Mucosa of rectum (tissue), 2 donors: ENCODE measurements at regions not wholly inside any gene's neighbourhood (a gene's known extent, or its start where the extent isn't known, plus 50 kb on each side); places are given as distances from the start of the nearest gene placed in this dataset.

Experiments used
- H3K27ac ChIP-seq, 2 donors: one replicate each; pipeline ENCODE4 v1.7.0; 2013; ENCODE audit warnings: inconsistent platforms in 2 of 2, low read depth in 2 of 2, low read length in 2 of 2
- H3K27me3 ChIP-seq, 2 donors: one replicate each; pipeline ENCODE4 v1.7.0; 2013; ENCODE audit warnings: low read length in 2 of 2; ENCODE audit not compliant: control insufficient read depth in 2 of 2, insufficient read depth in 2 of 2
- H3K36me3 ChIP-seq, 2 donors: one replicate each; pipeline ENCODE4 v1.7.0; 2013; ENCODE audit warnings: low read length in 2 of 2; ENCODE audit not compliant: control insufficient read depth in 2 of 2, insufficient read depth in 2 of 2
- H3K4me1 ChIP-seq, 2 donors: one replicate each; pipeline ENCODE4 v1.7.0; 2013; ENCODE audit warnings: low read length in 2 of 2, mild to moderate bottlenecking in 1 of 2; ENCODE audit not compliant: control insufficient read depth in 2 of 2, insufficient read depth in 2 of 2
- H3K4me3 ChIP-seq, 2 donors: one replicate each; pipeline ENCODE4 v1.7.0; 2013; ENCODE audit warnings: low read length in 2 of 2
- H3K9ac ChIP-seq, 2 donors: one replicate each; pipeline ENCODE4 v1.7.0; 2013; ENCODE audit warnings: low read length in 2 of 2, low read depth in 1 of 2, mild to moderate bottlenecking in 1 of 2
- H3K9me3 ChIP-seq, 2 donors: one replicate each; pipeline ENCODE4 v1.7.0; 2013; ENCODE audit warnings: low read length in 2 of 2; ENCODE audit not compliant: control insufficient read depth in 2 of 2
- donor health status: healthy.
- donor health status: Normal muscosa, but diverticular disease.

DNA sequence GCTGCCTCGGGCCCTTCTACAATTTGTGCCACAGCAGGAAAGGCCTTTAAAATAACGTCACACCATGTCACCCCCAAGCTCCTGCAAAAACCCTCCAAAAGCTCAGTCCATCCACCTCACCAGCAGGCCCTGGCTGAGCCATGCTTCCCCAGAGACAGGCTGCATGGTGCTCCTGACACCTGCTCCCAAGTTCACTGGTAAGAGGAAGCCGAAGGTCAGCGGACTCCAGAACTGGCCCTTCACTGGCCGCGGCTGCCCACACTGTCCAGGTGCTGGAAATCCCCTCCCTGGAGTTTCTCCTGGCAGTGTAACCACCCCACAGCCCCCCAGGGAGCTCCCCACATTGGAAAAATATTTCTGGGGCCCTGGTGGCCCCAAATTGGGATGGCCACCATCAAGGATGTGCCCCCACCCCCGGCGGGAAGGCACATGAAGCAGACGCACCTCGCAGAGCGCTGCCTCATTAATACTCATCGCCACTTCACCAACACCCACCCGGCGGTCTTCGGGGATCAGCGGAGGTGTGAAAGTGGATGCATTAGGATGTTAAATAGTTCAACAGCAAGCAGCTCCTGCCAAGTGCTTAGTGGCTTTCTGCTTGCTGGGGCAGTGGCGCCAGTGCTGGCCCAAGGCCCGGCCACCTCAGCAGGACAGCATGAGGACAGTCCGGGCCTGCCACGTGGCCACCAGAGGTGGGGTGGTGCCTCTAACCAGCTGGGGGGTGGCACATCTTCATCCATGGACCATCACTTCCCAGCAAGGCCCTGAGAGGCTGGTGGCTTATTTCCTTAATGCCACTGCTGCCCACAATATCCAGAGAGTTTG lies 146.1 kb upstream of the IQSEC1 start:
- Histone ChIP-seq H3K9ac (no peak overlapping the region), H3K36me3 (no peaks in the 10 kb centered on the region), H3K9me3 (no peaks in the 10 kb centered on the region), H3K27ac (no peak overlapping the region), H3K27me3 (no peaks in the 10 kb centered on the region), H3K4me3 (no peak overlapping the region), H3K4me1 (no peaks in the 10 kb centered on the region)

DNA sequence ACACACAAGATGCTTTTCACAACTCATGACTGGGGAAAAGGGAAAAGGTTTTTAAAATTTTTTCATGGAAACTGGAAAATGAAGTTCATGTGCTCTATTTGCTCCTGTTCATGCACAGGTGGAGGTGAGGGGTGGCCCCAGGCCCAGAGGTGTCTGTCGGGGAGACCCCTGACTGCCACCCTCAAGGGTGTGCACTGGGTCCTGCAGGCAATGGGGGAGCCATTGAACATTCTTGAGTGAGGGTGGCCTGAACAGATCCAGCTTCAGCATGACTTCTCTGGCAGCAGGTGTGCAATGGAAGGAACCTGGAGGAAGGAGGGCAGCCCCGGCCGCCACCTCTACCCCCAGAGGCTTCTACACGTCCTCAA lies 145.3 kb upstream of the IQSEC1 start:
- Histone ChIP-seq H3K27ac (no peak overlapping the region), H3K36me3 (no peaks in the 10 kb centered on the region), H3K4me1 (no peaks in the 10 kb centered on the region), H3K9ac (no peak overlapping the region), H3K9me3 (no peaks in the 10 kb centered on the region), H3K4me3 (no peak overlapping the region), H3K27me3 (no peaks in the 10 kb centered on the region)

DNA sequence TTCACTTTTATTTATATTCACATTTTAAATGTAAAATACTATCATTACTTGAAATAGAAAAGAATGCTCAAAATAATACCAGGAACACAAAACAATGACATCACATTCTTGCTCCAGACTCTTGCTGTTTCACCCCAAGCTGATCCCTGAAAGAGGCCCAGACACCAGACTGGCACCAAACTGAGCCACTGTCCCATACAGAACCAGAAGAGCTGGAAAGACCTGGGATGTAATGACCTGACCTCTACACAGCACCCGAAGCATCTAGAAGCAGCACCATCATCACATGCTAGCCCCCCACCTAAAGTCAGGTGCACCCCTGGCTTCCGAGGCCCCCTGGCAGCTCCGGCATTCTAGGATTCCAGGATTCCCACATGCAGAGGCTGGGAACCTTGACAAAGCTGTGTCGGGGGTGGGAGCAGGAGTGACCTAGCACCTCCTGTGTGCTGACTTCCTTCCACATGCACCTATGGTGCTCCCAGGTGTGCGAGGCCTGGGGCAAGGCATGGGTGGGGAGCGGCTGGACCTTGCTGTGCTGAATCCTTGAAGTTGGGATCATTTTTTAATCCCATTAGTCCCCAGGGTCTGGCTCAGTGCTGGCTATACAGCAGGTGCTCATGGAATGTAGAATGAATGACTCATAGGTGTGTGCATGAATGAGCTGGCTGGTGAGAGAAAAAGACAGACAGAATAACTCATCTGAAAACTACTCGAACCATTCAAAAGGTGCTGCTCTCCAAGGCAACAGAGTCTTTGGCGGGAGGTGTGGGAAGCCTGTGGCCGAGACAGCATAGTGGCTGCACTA lies 144.7 kb upstream of the IQSEC1 start:
- Histone ChIP-seq H3K36me3 (no peaks in the 10 kb centered on the region), H3K27me3 (no peaks in the 10 kb centered on the region)

DNA sequence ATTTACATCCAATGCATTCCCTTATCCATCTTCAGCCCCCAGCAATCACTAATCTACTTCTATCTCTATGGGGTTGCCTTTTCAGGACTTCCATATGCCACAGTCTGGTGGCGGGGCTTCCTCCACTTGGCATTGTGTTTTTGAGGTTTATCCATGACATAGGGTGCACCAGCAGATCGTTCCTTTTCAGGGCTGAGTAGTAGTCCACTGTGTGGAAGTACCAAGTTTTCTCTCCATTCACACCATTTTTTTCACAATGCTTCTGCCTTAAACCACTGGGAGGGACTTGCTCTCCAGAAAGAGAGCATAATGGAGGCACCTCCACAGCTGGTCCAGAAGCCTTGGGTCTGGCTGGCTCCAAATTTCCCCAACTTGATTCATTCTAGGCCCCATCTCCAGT lies 144.0 kb upstream of the IQSEC1 start:
- H3K4me3 ChIP-seq: no peak overlapping the region
- no peaks in the 10 kb centered on the region for H3K36me3 ChIP-seq
- H3K9ac ChIP-seq: no peak overlapping the region
- H3K9me3 ChIP-seq: no peaks in the 10 kb centered on the region
- H3K27me3 ChIP-seq: no peaks in the 10 kb centered on the region
- no peak overlapping the region for H3K27ac ChIP-seq
- H3K4me1 ChIP-seq: no peaks in the 10 kb centered on the region

More for the DNA sequence above, 144.7 kb upstream of the IQSEC1 start:
- no peaks in the 10 kb centered on the region for H3K9me3 ChIP-seq
- no peak overlapping the region for H3K27ac ChIP-seq
- H3K4me3 ChIP-seq: no peak overlapping the region
- no peaks in the 10 kb centered on the region for H3K4me1 ChIP-seq
- no peak overlapping the region for H3K9ac ChIP-seq

DNA sequence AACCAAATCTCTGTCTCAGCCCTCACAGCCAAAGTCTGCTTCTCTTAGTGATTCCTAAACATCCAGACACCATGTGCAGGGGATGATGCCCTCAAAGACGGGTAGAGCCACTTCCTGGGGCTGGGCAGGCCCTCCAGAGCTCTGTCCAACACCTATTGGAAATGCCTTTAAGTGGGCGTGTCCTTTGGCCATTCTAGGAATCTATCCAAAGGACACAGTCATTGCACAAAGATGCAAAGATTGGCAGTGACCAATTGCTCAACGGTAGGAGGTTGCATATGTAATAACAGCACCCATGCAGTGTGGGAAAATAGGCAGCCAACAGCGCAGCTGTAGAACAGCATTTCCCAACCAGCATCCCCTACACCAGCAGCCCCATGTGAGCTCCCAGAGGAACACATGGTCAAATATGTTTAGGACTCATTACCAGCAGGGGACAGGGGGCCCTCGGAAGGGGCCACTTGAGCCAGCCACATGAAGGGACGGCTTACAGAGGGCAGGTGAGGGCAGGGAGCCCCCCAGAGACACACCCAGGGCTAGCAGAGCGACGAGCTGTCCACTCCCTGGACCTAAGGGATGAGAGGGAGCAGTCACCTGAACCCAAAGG lies 142.8 kb upstream of the IQSEC1 start:
- H3K27me3 ChIP-seq: no peaks in the 10 kb centered on the region
- no peak overlapping the region for H3K27ac ChIP-seq
- no peaks in the 10 kb centered on the region for H3K9me3 ChIP-seq
- H3K4me1 ChIP-seq: no peaks in the 10 kb centered on the region
- no peak overlapping the region for H3K4me3 ChIP-seq
- no peak overlapping the region for H3K9ac ChIP-seq
- H3K36me3 ChIP-seq: no peaks in the 10 kb centered on the region

DNA sequence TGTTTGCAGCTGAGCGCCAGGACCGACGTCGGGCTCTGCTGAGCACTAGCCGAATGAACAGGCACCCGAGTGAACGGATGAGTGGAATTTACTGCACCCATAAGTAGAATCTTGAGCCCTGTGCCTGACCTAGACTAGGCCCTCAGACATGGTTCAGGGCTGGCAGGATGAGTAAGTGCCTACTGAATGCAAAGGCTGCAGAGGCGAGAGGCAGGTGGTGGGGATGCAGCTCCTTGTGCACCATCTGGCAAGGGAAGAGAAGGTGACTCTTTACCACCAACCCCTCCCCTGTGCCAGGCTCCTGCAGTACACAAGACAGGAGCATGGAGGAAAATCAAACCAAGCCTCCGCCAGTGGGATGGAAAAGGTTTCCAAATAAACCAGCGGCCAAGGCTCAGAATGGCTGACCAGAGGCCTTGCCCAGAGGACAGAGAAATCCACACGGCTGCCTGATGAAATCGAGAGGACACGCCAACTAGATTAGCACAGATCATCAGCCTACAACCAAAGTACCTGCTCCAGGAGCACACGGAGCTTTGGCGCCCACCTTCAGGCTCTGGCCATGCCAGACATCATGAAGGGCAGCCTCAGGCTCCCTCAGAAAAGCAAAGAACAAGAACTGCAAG lies 141.7 kb upstream of the IQSEC1 start:
- no peaks in the 10 kb centered on the region for H3K27me3 ChIP-seq
- H3K27ac ChIP-seq: no peak overlapping the region
- H3K4me1 ChIP-seq: no peaks in the 10 kb centered on the region
- no peak overlapping the region for H3K9ac ChIP-seq
- no peaks in the 10 kb centered on the region for H3K9me3 ChIP-seq
- H3K4me3 ChIP-seq: no peak overlapping the region
- H3K36me3 ChIP-seq: no peaks in the 10 kb centered on the region

DNA sequence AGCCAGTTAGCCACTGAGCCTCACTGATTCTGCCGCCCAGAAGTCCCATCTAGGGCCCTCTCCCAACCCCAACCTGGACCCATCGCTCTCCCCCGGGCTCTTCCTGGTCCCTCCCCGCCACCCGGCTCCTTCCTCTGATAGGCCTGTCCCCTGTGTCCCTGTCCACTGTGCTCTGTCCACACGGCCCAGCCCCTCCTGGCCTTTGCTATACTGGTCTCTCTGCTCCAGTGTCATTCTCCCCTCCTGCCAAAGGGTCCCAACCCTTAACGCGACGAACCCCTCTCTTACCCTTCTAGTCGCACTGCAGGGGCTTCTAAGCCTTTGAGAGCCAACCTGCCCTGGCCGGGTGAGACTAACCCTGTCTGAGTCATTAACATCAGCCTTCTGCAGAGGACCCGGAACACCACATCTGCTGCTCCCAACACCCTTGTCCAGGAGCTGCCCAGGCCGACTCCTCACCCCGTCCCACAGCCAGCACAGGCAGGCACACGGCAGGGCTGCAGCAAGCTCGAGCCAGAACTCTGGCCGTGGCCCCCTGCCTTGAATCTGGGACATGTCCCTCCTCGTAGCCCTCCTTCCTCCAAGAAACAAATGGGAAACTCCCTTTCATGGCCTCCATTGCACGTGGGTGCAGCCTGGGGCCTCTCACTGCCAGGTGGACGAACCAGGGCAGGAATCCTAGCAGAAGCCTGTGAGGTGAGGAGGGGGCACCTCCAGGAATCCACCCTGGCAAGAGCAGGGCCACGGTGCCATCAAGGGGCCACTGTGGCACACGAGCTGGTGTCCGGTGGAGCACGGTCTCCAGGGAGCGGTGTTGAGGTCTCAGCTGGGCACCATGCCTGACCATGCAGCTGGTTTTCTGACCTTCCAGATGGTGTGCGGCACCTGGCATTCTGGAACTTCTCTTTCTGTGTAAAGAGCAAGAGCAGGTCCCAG lies 140.9 kb upstream of the IQSEC1 start:
- no peaks in the 10 kb centered on the region for H3K27me3 ChIP-seq
- H3K4me1 ChIP-seq: no peaks in the 10 kb centered on the region
- no peak overlapping the region for H3K27ac ChIP-seq

DNA sequence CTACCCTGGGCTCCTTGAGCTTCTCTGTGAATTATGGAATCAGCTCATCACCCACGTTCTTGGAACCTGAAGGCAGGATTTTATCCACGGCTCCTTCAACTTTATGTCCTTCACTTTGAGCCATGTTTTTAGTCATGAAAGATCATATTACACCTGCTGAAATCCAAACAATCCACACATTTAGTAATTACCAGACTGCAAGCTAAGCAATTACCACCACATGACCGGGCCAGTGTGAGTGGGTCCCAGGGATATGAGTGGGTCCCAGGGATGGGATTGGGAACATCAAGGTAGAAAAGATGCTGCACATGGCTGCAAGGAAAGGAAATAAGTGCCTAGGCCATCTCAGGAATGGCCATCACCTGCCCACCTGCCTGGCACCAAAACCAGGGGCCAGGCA lies 140.3 kb upstream of the IQSEC1 start:
- Histone ChIP-seq H3K36me3 (no peaks in the 10 kb centered on the region), H3K9ac (no peak overlapping the region), H3K4me1 (no peaks in the 10 kb centered on the region), H3K27me3 (no peaks in the 10 kb centered on the region), H3K27ac (no peak overlapping the region), H3K4me3 (no peak overlapping the region), H3K9me3 (no peaks in the 10 kb centered on the region)

More for the DNA sequence above, 140.9 kb upstream of the IQSEC1 start:
- Histone ChIP-seq H3K9ac (no peak overlapping the region), H3K36me3 (no peaks in the 10 kb centered on the region), H3K4me3 (no peak overlapping the region), H3K9me3 (no peaks in the 10 kb centered on the region)

DNA sequence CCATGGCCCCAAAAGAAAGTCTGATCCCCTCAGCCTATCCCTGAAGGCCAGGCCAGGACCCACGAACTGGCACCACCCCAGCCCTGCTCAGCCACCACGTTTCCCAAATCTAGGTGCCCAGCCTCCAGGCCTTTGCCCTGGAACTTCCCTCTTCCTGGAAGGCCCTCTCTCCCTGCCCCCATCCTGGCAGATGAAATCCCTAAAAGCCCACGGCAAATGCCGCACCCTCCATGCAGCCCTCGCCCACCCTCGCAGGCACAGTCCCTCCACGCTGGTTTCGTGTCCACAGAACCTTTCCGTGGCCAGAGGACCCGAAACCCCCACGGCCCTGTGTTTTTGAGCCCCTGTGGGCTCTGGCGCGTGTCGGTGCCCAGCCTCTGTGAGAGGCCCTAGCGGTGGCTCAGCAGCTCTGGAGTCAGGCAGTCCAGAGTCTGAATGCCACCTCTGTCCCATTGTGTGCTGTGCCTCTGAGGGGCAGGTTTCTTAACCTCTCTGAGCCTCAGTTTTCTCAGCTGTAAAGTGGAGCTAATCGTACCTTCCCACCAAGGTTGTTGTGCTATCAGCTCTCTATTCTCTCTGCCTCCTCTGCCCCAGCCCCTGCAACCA lies 138.5 kb upstream of the IQSEC1 start:
- Histone ChIP-seq H3K27ac (no peak overlapping the region), H3K27me3 (no peaks in the 10 kb centered on the region), H3K4me3 (no peak overlapping the region), H3K9ac (no peak overlapping the region), H3K9me3 (no peaks in the 10 kb centered on the region), H3K4me1 (no peaks in the 10 kb centered on the region), H3K36me3 (no peaks in the 10 kb centered on the region)
